HepG2 (cell line): ENCODE measurements at regions not wholly inside any gene's neighbourhood (a gene's known extent, or its start where the extent isn't known, plus 50 kb on each side); places are given as distances from the start of the nearest gene placed in this dataset.

Source experiments
- ATAC-seq: fragments of 200-7000 bp; cut with Tn5 transposase; 3 replicates; pipeline ENCODE4 v1.9.1; 2020; ENCODE audit warnings: mild to moderate bottlenecking, moderate library complexity
- BruUV-seq: library from RNA; stranded (reverse); fragments of 400-500 nt; replicated peaks from 2 replicates; lab custom pipeline; 2021; lab: Mats Ljungman, UMichigan
- CTCF ChIA-PET: fragments of 300-600 bp; formaldehyde crosslinking; extraction: SDS; loops from one replicate; lab custom pipeline; 2021; ENCODE audit warnings: low total read pairs, inconsistent platforms, low intra/inter-chr PET ratio; lab: Yijun Ruan, JAX
- POLR2A ChIA-PET: fragments of 350-600 bp; sonication (Branson Sonifier 250); formaldehyde crosslinking; loops from one replicate; lab custom pipeline; 2020; ENCODE audit warnings: antibody characterized with exemption, inconsistent platforms; lab: Yijun Ruan, JAX
- DNase-seq: peaks from one replicate; pipeline ENCODE4 v3.0.0-alpha.2; 2015; ENCODE audit warnings: low spot score
- FAIRE-seq: peaks from 3 replicates; lab custom pipeline; 2011; peaks lifted over from hg19 to GRCh38; lab: Jason Lieb, UNC
- H2AFZ ChIP-seq: one replicate; pipeline ENCODE4 v1.6.1; 2011; ENCODE audit warnings: low read length, inconsistent platforms
- H3K27ac ChIP-seq: fragments of 300-600 bp; 3 replicates; pipeline ENCODE4 v1.8.0; 2011; ENCODE audit warnings: mixed run types, mild to moderate bottlenecking, mixed read lengths, low read length, inconsistent platforms; ENCODE audit not compliant: insufficient read depth; ENCODE audit errors: extremely low read length
- H3K27me3 ChIP-seq, 2 experiments: fragments of 200-600 bp in 1 of 2; 2 replicates in 1 of 2; 3 replicates in 1 of 2; pipeline versions ENCODE4 v1.6.0 to v1.8.0; 2011; ENCODE audit warnings: low read length in 2 of 2, mild to moderate bottlenecking in 2 of 2, moderate library complexity in 2 of 2, inconsistent platforms in 1 of 2; ENCODE audit not compliant: insufficient read depth in 2 of 2, control insufficient read depth in 1 of 2
- H3K36me3 ChIP-seq, 2 experiments: fragments of 200-600 bp in 1 of 2; replicated peaks in 1 of 2; 2 replicates in 1 of 2; 3 replicates in 1 of 2; pipeline versions ENCODE4 v1.5.1 to v1.8.0; 2011; ENCODE audit warnings: low read length in 2 of 2, inconsistent platforms in 1 of 2; ENCODE audit not compliant: insufficient read depth in 2 of 2, control insufficient read depth in 1 of 2
- H3K4me1 ChIP-seq: 2 replicates; pipeline ENCODE4 v1.5.1; 2012; ENCODE audit warnings: low read length, inconsistent platforms; ENCODE audit not compliant: insufficient read depth
- H3K4me2 ChIP-seq: 2 replicates; pipeline ENCODE4 v1.6.0; 2011; ENCODE audit warnings: low read depth, low read length, inconsistent platforms
- H3K4me3 ChIP-seq, 3 experiments: fragments of 200-600 bp in 1 of 3; sonication (generic), shearing (Covaris generic) in 1 of 3; replicated peaks in 1 of 3; 2 replicates each; pipeline ENCODE4 v1.5.1; 2011 to 2016; ENCODE audit warnings: low read length in 3 of 3, inconsistent platforms in 2 of 3, low read depth in 2 of 3, mild to moderate bottlenecking in 2 of 3, control low read depth in 1 of 3, mixed read lengths in 1 of 3; ENCODE audit not compliant: insufficient read depth in 1 of 3
- H3K79me2 ChIP-seq: one replicate; pipeline ENCODE4 v1.6.1; 2011; ENCODE audit warnings: low read length, inconsistent platforms; ENCODE audit not compliant: insufficient read depth
- H3K9ac ChIP-seq: 2 replicates; pipeline ENCODE4 v1.6.0; 2011; ENCODE audit warnings: mild to moderate bottlenecking, low read depth, low read length, inconsistent platforms; ENCODE audit not compliant: insufficient read depth
- H3K9me3 ChIP-seq: 2 replicates; pipeline ENCODE4 v1.5.1; 2012; ENCODE audit warnings: mild to moderate bottlenecking, low read length
- H4K20me1 ChIP-seq: 2 replicates; pipeline ENCODE4 v1.6.0; 2011; ENCODE audit warnings: inconsistent platforms, mild to moderate bottlenecking, low read length, moderate library complexity; ENCODE audit not compliant: insufficient read depth
- NFATC3 ChIP-seq: sonication (generic); formaldehyde crosslinking; IDR thresholded peaks from 2 replicates; pipeline ENCODE4 v1.5.1; 2020; ENCODE audit warnings: mild to moderate bottlenecking, missing genetic modification reagents
- ZHX1 ChIP-seq: sonication (generic); formaldehyde crosslinking; IDR thresholded peaks from 2 replicates; pipeline ENCODE4 v1.8.1; 2022; ENCODE audit warnings: low read depth, mild to moderate bottlenecking, missing genetic modification reagents
- ZNF143 ChIP-seq: sonication (generic); formaldehyde crosslinking; IDR thresholded peaks from 2 replicates; pipeline ENCODE4 v1.4.0; 2020; ENCODE audit warnings: missing genetic modification reagents
- ZNF225 ChIP-seq: sonication (generic); formaldehyde crosslinking; IDR thresholded peaks from 2 replicates; pipeline ENCODE4 v1.4.0; 2020; ENCODE audit warnings: mild to moderate bottlenecking, missing genetic modification reagents
- ZNF280D ChIP-seq: sonication (generic); formaldehyde crosslinking; IDR thresholded peaks from 2 replicates; pipeline ENCODE4 v1.5.1; 2020; ENCODE audit warnings: mild to moderate bottlenecking, missing genetic modification reagents
- ZNF569 ChIP-seq: sonication (generic); formaldehyde crosslinking; IDR thresholded peaks from 2 replicates; pipeline ENCODE4 v1.5.0; 2020; ENCODE audit warnings: mild to moderate bottlenecking, missing genetic modification reagents, moderate library complexity, borderline replicate concordance
- ZNF766 ChIP-seq: sonication (generic); formaldehyde crosslinking; IDR thresholded peaks from 2 replicates; pipeline ENCODE4 v1.5.0; 2020; ENCODE audit warnings: missing genetic modification reagents, borderline replicate concordance
- ZNF780A ChIP-seq: sonication (generic); formaldehyde crosslinking; IDR thresholded peaks from 2 replicates; pipeline ENCODE4 v1.8.0; 2022; ENCODE audit warnings: mild to moderate bottlenecking, missing genetic modification reagents, moderate library complexity
- ZSCAN12 ChIP-seq: sonication (generic); formaldehyde crosslinking; IDR thresholded peaks from 2 replicates; pipeline ENCODE4 v1.9.0; 2021; ENCODE audit warnings: mild to moderate bottlenecking, missing genetic modification reagents
- WGBS: methylation state at CpG from one replicate; pipeline ENCODE4 v1.1.6; 2017; ENCODE audit warnings: low lambda C conversion rate; 5-methylcytosine and 5-hydroxymethylcytosine counted together
- in situ Hi-C: cut with HindIII; loops from 2 replicates; pipeline ENCODE4 v1.10.0; 2017; ENCODE audit warnings: low pct_unique_long_range_greater_than_20kb; ENCODE audit not compliant: extremely low pct_ligation_motif_present
- intact Hi-C: fragments of 100-400 bp; cut with micrococcal nuclease; formaldehyde crosslinking; loops from one replicate; pipeline ENCODE4 v1.10.0; 2022; ENCODE audit not compliant: unreplicated experiment
- TF ChIP-seq, protein P1 (sequence below): sonication (generic); formaldehyde crosslinking; IDR thresholded peaks from 2 replicates; pipeline ENCODE4 v1.5.0; 2020; ENCODE audit warnings: mild to moderate bottlenecking, missing genetic modification reagents

DNA sequence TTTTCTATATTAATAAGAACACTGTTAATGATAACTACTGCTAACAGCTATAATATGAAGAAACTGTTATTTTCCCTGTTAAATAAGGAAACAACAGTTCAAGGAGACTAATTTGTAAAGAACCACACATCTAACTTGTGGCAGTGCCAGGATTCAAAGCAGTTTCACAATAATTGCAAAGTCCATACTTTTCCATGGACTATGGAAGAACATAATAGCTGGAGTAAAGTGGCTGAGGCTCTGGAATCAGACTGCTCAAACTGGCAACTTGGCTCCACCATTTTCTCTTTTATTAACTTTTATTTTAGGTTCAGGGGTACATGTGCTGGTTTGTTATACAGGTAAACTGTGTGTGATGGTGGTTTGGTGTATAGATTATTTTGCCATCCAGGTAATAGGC is 393.7 kb upstream of the CPEB2 start:
- Histone ChIP-seq H2AFZ (no peak overlapping the region), H4K20me1 (no peaks in the 10 kb centered on the region), H3K27me3 (no peaks in the 10 kb centered on the region), H3K36me3 (no peaks in the 10 kb centered on the region), H3K27ac (no peak overlapping the region), H3K9me3 (peaks cover 97% of the 10 kb centered on the region), H3K9ac (no peak overlapping the region), H3K4me1 (no peaks in the 10 kb centered on the region), H3K79me2 (no peaks in the 10 kb centered on the region), H3K4me3 (no peak overlapping the region), H3K4me2 (no peak overlapping the region)
- BruUV-seq = no TSS peak
- POLR2A ChIA-PET = no interaction called here
- TF ChIP-seq ZNF143 (CRISPR knock-in tag) = no peak
- TF ChIP-seq ZNF780A (CRISPR knock-in tag) = no peak
- no peak for TF ChIP-seq ZNF225 (CRISPR knock-in tag)
- DNase-seq = no peak
- no peak for ATAC-seq
- intact Hi-C loops (no loop called here), in situ Hi-C loops (no loop called here)
- CTCF ChIA-PET = no interaction called here
- no peak for FAIRE-seq

- H2AFZ ChIP-seq = no peak overlapping the region
- BruUV-seq = no TSS peak
- H3K27ac ChIP-seq = no peak overlapping the region
- no peak overlapping the region for H3K9ac ChIP-seq
- no peak overlapping the region for H3K4me2 ChIP-seq
- 0% methylated on average over 4 of the region's 4 CpGs for WGBS
- H3K79me2 ChIP-seq = no peaks in the 10 kb centered on the region
- no peaks in the 10 kb centered on the region for H3K36me3 ChIP-seq
- CTCF ChIA-PET = no interaction called here
- H4K20me1 ChIP-seq = no peaks in the 10 kb centered on the region
- FAIRE-seq (no peak), DNase-seq (no peak), ATAC-seq (no peak)
- H3K4me3 ChIP-seq = no peak overlapping the region
- no peaks in the 10 kb centered on the region for H3K4me1 ChIP-seq
- POLR2A ChIA-PET = no interaction called here
- no peaks in the 10 kb centered on the region for H3K27me3 ChIP-seq
- intact Hi-C loops (no loop called here), in situ Hi-C loops (no loop called here)
- peaks cover 80% of the 10 kb centered on the region for H3K9me3 ChIP-seq
- no peak for TF ChIP-seq ZNF766 (CRISPR knock-in tag)
- no peak for TF ChIP-seq ZNF569 (CRISPR knock-in tag)
- TF ChIP-seq NFATC3 (CRISPR knock-in tag) = no peak
- TF ChIP-seq ZNF280D (CRISPR knock-in tag) = no peak
- no peak for TF ChIP-seq ZHX1
- TF ChIP-seq, protein P1, sequence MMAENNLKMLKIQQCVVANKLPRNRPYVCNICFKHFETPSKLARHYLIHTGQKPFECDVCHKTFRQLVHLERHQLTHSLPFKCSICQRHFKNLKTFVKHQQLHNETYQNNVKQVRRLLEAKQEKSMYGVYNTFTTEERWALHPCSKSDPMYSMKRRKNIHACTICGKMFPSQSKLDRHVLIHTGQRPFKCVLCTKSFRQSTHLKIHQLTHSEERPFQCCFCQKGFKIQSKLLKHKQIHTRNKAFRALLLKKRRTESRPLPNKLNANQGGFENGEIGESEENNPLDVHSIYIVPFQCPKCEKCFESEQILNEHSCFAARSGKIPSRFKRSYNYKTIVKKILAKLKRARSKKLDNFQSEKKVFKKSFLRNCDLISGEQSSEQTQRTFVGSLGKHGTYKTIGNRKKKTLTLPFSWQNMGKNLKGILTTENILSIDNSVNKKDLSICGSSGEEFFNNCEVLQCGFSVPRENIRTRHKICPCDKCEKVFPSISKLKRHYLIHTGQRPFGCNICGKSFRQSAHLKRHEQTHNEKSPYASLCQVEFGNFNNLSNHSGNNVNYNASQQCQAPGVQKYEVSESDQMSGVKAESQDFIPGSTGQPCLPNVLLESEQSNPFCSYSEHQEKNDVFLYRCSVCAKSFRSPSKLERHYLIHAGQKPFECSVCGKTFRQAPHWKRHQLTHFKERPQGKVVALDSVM = no peak
- TF ChIP-seq ZSCAN12 = no peak
Measured at GRCh38 chr4:14614840-14615239, 387.4 kb upstream of the CPEB2 start.
